A549 (cell line): ENCODE measurements at regions not wholly inside any gene's neighbourhood (a gene's known extent, or its start where the extent isn't known, plus 50 kb on each side); places are given as distances from the start of the nearest gene placed in this dataset.

Experiments
- ATAC-seq, 2 experiments: fragments of 200-7000 bp in 1 of 2; fragments of >200 bp in 1 of 2; cut with Nextera tagmentation in 1 of 2; cut with Tn5 transposase in 1 of 2; 3 replicates each; pipeline versions ENCODE4 v1.8.0 to v1.9.1; 2018 to 2020; ENCODE audit warnings: mild to moderate bottlenecking in 1 of 2, moderate library complexity in 1 of 2
- CTCF ChIA-PET: fragments of 300-600 bp; sonication (Branson Sonifier 250); formaldehyde crosslinking; extraction: SDS; loops from one replicate; lab custom pipeline; 2021; ENCODE audit warnings: antibody characterized with exemption, inconsistent platforms; lab: Yijun Ruan, JAX
- POLR2A ChIA-PET: fragments of 350-600 bp; formaldehyde crosslinking; extraction: SDS; loops from one replicate; lab custom pipeline; 2021; ENCODE audit warnings: antibody characterized with exemption, inconsistent platforms; lab: Yijun Ruan, JAX
- DNase-seq, 2 experiments: peaks; one replicate each; pipeline versions ENCODE4 v3.0.0 to v3.0.0-alpha.2; 2011 to 2016; ENCODE audit warnings: low read depth in 1 of 2, low spot score in 1 of 2
- FAIRE-seq: peaks from 2 replicates; lab custom pipeline; 2011; peaks lifted over from hg19 to GRCh38; lab: Jason Lieb, UNC
- H3K27ac ChIP-seq, 2 experiments: fragments of >200 bp; sonication (Bioruptor Twin); formaldehyde crosslinking; 3 replicates each; pipeline ENCODE4 v1.5.1; 2016 to 2017
- H3K4me1 ChIP-seq: fragments of >200 bp; sonication (Bioruptor Twin); formaldehyde crosslinking; 3 replicates; pipeline ENCODE4 v1.6.1; 2016
- H3K4me2 ChIP-seq: fragments of >200 bp; sonication (Bioruptor Twin); formaldehyde crosslinking; 3 replicates; pipeline ENCODE4 v1.6.1; 2016
- H3K4me3 ChIP-seq: fragments of >200 bp; sonication (Bioruptor Twin); formaldehyde crosslinking; 3 replicates; pipeline ENCODE4 v1.5.1; 2016
- H3K9me3 ChIP-seq: fragments of >200 bp; sonication (Bioruptor Twin); formaldehyde crosslinking; 3 replicates; pipeline ENCODE4 v1.6.1; 2016
- BCL3 ChIP-seq: fragments of >200 bp; sonication (Bioruptor Twin); formaldehyde crosslinking; IDR thresholded peaks from 3 replicates; pipeline ENCODE4 v1.6.1; 2016
- CBX8 ChIP-seq: fragments of 200-600 bp; sonication (generic); IDR thresholded peaks from 2 replicates; pipeline ENCODE4 v1.6.1; 2016
- E2F6 ChIP-seq: IDR thresholded peaks from 2 replicates; pipeline ENCODE4 v1.6.1; 2012; ENCODE audit warnings: low read depth, borderline replicate concordance
- EP300 ChIP-seq, 2 experiments: fragments of >200 bp; sonication (Bioruptor Twin); formaldehyde crosslinking; IDR thresholded peaks; 2 replicates in 1 of 2; 3 replicates in 1 of 2; pipeline ENCODE4 v1.6.1; 2016 to 2017
- ESRRA ChIP-seq: fragments of 150-350 bp; IDR thresholded peaks from 2 replicates; pipeline ENCODE4 v1.6.1; 2014; ENCODE audit warnings: mild to moderate bottlenecking, low read length, borderline replicate concordance
- FOSB ChIP-seq: fragments of 250-450 bp; sonication (Bioruptor Pico); IDR thresholded peaks from 2 replicates; pipeline ENCODE4 v1.5.0; 2020; ENCODE audit warnings: mild to moderate bottlenecking, moderate library complexity
- FOSL2 ChIP-seq, 2 experiments: fragments of 450-650 bp in 1 of 2; fragments of >200 bp in 1 of 2; sonication (Bioruptor Twin) in 1 of 2; formaldehyde crosslinking; IDR thresholded peaks; 2 replicates each; pipeline versions ENCODE4 v1.5.0 to v1.6.1; 2016 to 2020; ENCODE audit warnings: mild to moderate bottlenecking in 1 of 2, moderate library complexity in 1 of 2
- FOXS1 ChIP-seq: fragments of 250-450 bp; sonication (Bioruptor Pico); IDR thresholded peaks from 2 replicates; pipeline ENCODE4 v1.5.0; 2020; ENCODE audit warnings: mild to moderate bottlenecking, moderate library complexity
- HDAC2 ChIP-seq: fragments of 200-600 bp; sonication (generic); IDR thresholded peaks from 2 replicates; pipeline ENCODE4 v1.6.1; 2016
- HEYL ChIP-seq: fragments of 250-450 bp; sonication (Bioruptor Pico); IDR thresholded peaks from 2 replicates; pipeline ENCODE4 v1.8.0; 2021; ENCODE audit warnings: mild to moderate bottlenecking, moderate library complexity
- HMGXB4 ChIP-seq: fragments of 250-450 bp; sonication (Bioruptor Pico); IDR thresholded peaks from 2 replicates; pipeline ENCODE4 v1.5.0; 2021; ENCODE audit warnings: mild to moderate bottlenecking, moderate library complexity, borderline replicate concordance
- JUN ChIP-seq, 2 experiments: fragments of >200 bp; sonication (Bioruptor Twin); formaldehyde crosslinking; IDR thresholded peaks; 2 replicates in 1 of 2; 3 replicates in 1 of 2; pipeline ENCODE4 v1.6.1; 2016 to 2017
- KDM5A ChIP-seq: fragments of 200-600 bp; sonication (generic); IDR thresholded peaks from 2 replicates; pipeline ENCODE4 v1.6.1; 2016; ENCODE audit warnings: antibody characterized with exemption, mild to moderate bottlenecking
- NPAS2 ChIP-seq: fragments of 250-450 bp; sonication (Bioruptor Pico); IDR thresholded peaks from 2 replicates; pipeline ENCODE4 v1.8.0; 2022; ENCODE audit warnings: mild to moderate bottlenecking, moderate library complexity, borderline replicate concordance
- POLR2A ChIP-seq: IDR thresholded peaks from 2 replicates; pipeline ENCODE4 v1.6.1; 2012; ENCODE audit warnings: mild to moderate bottlenecking, low read length
- POLR2AphosphoS2 ChIP-seq: conservative IDR thresholded peaks from 2 replicates; pipeline ENCODE4 v1.6.1; 2012; ENCODE audit warnings: low read length, improper control_type of control experiment, inconsistent platforms
- REST ChIP-seq: fragments of 200-600 bp; sonication (generic); IDR thresholded peaks from 2 replicates; pipeline ENCODE4 v1.6.1; 2016; ENCODE audit warnings: antibody characterized with exemption, mild to moderate bottlenecking, moderate library complexity
- RFX5 ChIP-seq: fragments of 450-650 bp; IDR thresholded peaks from 2 replicates; pipeline ENCODE4 v1.7.1; 2014; ENCODE audit warnings: antibody characterized with exemption, mild to moderate bottlenecking, moderate library complexity
- RNF2 ChIP-seq: fragments of 200-600 bp; sonication (generic); IDR thresholded peaks from 2 replicates; pipeline ENCODE4 v1.6.1; 2016; ENCODE audit warnings: low read depth, mild to moderate bottlenecking, antibody characterized with exemption, moderate library complexity, borderline replicate concordance
- SREBF2 ChIP-seq: fragments of 450-650 bp; IDR thresholded peaks from 2 replicates; pipeline ENCODE4 v1.6.1; 2014; ENCODE audit warnings: mild to moderate bottlenecking, moderate library complexity
- TFCP2L1 ChIP-seq: fragments of 250-450 bp; sonication (Bioruptor Pico); IDR thresholded peaks from 2 replicates; pipeline ENCODE4 v1.5.0; 2021; ENCODE audit warnings: mild to moderate bottlenecking
- TP53 ChIP-seq: fragments of 250-450 bp; sonication (Bioruptor Pico); IDR thresholded peaks from 2 replicates; pipeline ENCODE4 v1.5.0; 2021; ENCODE audit warnings: mild to moderate bottlenecking, moderate library complexity
- ZC3H11A ChIP-seq: fragments of 450-650 bp; IDR thresholded peaks from 2 replicates; pipeline ENCODE4 v1.6.1; 2014; ENCODE audit warnings: antibody characterized with exemption, mild to moderate bottlenecking
- ZSCAN20 ChIP-seq: fragments of 250-450 bp; sonication (Bioruptor Pico); IDR thresholded peaks from 2 replicates; pipeline ENCODE4 v1.8.0; 2022; ENCODE audit warnings: mild to moderate bottlenecking, moderate library complexity
- WGBS: methylation state at CpG from one replicate; pipeline ENCODE4 v1.1.6; 2017; ENCODE audit errors: missing lambda C conversion rate; 5-methylcytosine and 5-hydroxymethylcytosine counted together

DNA sequence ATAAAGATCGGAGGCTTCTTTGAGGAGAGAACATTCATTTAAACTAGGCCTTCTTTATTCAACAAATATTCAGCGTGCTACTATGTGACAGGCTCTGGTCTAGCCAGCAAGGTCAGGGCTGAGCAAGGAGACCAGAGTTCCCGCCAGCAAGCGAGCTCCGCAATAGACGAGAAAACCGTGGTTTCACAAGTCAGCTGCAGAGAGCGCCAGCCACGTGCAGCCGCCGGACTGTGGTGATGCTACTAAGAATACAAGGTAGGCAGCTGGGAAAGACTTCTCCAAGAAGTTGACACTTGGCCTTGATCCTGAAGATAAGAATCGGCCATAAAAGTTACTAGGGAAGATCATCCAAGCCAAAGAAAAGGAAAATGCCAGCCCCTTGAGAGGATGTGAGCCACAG lies 533.7 kb upstream of the SALL3 start:
- Histone ChIP-seq H3K4me2 (no peak overlapping the region), H3K4me1 (no peaks in the 10 kb centered on the region), H3K9me3 (no peaks in the 10 kb centered on the region), H3K27ac (no peak overlapping the region), H3K4me3 (no peak overlapping the region)
- no peak for FAIRE-seq
- ChIA-PET POLR2A (no interaction called here), CTCF (no interaction called here)
- no peak for DNase-seq
- 64% methylated on average over 9 of the region's 12 CpGs for WGBS
- ATAC-seq = no peak
- TF ChIP-seq KDM5A (no peak), EP300 (IDR thresholded peaks at IDR 0.05) (no peak), ESRRA (no peak), ZSCAN20 (no peak), TP53 (no peak), RFX5 (no peak)

GRCh38 chr18:78447211-78447610 lies 532.4 kb upstream of the SALL3 start:
- no peak for ATAC-seq
- POLR2A ChIA-PET = no interaction called here
- Histone ChIP-seq H3K4me2 (no peak overlapping the region), H3K4me3 (no peak overlapping the region), H3K27ac (no peak overlapping the region), H3K4me1 (no peaks in the 10 kb centered on the region), H3K9me3 (no peaks in the 10 kb centered on the region)
- no peak for TF ChIP-seq TFCP2L1 (CRISPR knock-in tag)
- TF ChIP-seq REST = no peak
- no peak for TF ChIP-seq HDAC2
- no peak for DNase-seq
- CTCF ChIA-PET = interaction anchor here (0.7 kb wide), 1 partner anchor 34 kb away, joined by 5 read pairs; no protein-coding TSS in a partner anchor
- 20% methylated on average over 4 of the region's 4 CpGs for WGBS
- FAIRE-seq = no peak

GRCh38 chr18:78448106-78448505 lies 531.5 kb upstream of the SALL3 start:
- H3K4me1 ChIP-seq = no peaks in the 10 kb centered on the region
- no peak for DNase-seq
- ChIA-PET CTCF (no interaction called here), POLR2A (no interaction called here)
- TF ChIP-seq EP300 (IDR thresholded peaks at IDR 0.05) (no peak), RNF2 (no peak)
- no peak overlapping the region for H3K27ac ChIP-seq
- ATAC-seq = no peak
- 22% methylated on average over 5 of the region's 5 CpGs for WGBS
- no peak overlapping the region for H3K4me2 ChIP-seq
- no peak for FAIRE-seq
- H3K9me3 ChIP-seq = no peaks in the 10 kb centered on the region
- H3K4me3 ChIP-seq = no peak overlapping the region

- no peaks in the 10 kb centered on the region for H3K9me3 ChIP-seq
Measured at GRCh38 chr18:78448591-78448990, 531.0 kb upstream of the SALL3 start.

More at GRCh38 chr18:78448591-78448990, 531.0 kb upstream of the SALL3 start:
- ChIA-PET CTCF (no interaction called here), POLR2A (no interaction called here)
- Histone ChIP-seq H3K4me1 (no peaks in the 10 kb centered on the region), H3K4me3 (no peak overlapping the region), H3K4me2 (no peak overlapping the region), H3K27ac (no peak overlapping the region)
- ATAC-seq = no peak
- WGBS = 33% methylated on average over 3 of the region's 3 CpGs
- no peak for TF ChIP-seq E2F6
- no peak for TF ChIP-seq POLR2A
- TF ChIP-seq CBX8 = no peak
- no peak for TF ChIP-seq JUN (IDR thresholded peaks at IDR 0.05)
- no peak for TF ChIP-seq RFX5
- TF ChIP-seq FOSB (CRISPR knock-in tag) = no peak
- no peak for TF ChIP-seq NPAS2 (CRISPR knock-in tag)
- TF ChIP-seq HMGXB4 (CRISPR knock-in tag) = no peak
- TF ChIP-seq TP53 = no peak
- no peak for TF ChIP-seq POLR2AphosphoS2
- TF ChIP-seq HEYL (CRISPR knock-in tag) = no peak
- no peak for TF ChIP-seq ZC3H11A
- TF ChIP-seq FOSL2 (IDR thresholded peaks at IDR 0.05) = no peak
- TF ChIP-seq FOSL2 (CRISPR knock-in tag; IDR thresholded peaks at IDR 0.05) = no peak
- TF ChIP-seq FOXS1 (CRISPR knock-in tag) = no peak
- no peak for TF ChIP-seq BCL3
- TF ChIP-seq SREBF2 = no peak
- no peak for FAIRE-seq
- no peak for DNase-seq
